ENCODE measurements at regions not wholly inside any gene's neighbourhood (a gene's known extent, or its start where the extent isn't known, plus 50 kb on each side); places are given as distances from the start of the nearest gene placed in this dataset.
"Not testable (repeated sequence)": the region's sequence is repeated elsewhere in the genome, so short reads cannot be mapped to it uniquely, and the experiment has no call there.

GRCh38 chr6:144969602-144970272, 684.6 kb downstream of the UTRN start:
- no peak for TF ChIP-seq FOXP2 (optimal IDR thresholded peaks at IDR 0.05; ENCODE audit: control extremely low read depth, extremely low read length, insufficient read depth)
- no peak overlapping the region for H3K9ac ChIP-seq (ENCODE audit: insufficient read length)
- no peaks in the 10 kb centered on the region for H3K36me3 ChIP-seq (ENCODE audit: insufficient read depth, low read length)
- H3K9me3 ChIP-seq (ENCODE audit: low read depth, low read length) = no peaks in the 10 kb centered on the region
- H3K4me3 ChIP-seq = no peak overlapping the region
- no peak overlapping the region for H3K27ac ChIP-seq
- no peak for DNase-seq (ENCODE audit: low read depth, low spot score)

DNA sequence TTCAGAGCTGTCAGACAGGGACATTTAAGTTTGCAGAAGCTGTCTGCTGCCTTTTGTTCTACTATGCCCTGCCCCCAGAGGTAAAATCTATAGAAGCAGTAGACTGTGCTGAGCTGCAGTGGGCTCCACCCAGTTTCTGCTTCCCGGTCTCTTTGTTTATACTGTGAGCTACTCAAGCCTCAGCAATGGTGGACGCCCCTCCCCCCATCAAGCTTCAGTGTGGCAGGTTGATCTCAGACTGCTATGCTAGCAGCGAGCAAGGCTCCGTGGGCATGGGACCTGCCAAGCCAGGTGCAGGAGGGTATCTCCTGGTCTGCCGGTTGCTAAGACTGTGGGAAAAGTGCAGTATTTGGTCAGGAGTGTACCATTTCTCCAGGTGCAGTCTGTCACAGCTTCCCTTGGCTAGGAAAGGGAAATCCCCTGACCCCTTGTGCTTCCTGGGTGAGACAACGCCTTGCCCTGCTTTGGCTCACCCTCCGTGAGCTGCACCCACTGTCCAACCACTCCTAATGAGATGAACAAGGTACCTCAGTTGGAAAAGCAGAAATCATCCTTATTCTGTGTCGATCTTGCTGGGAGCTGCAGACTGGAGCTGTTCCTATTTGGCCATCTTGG, 692.2 kb downstream of the UTRN start:
- not testable (repeated sequence) for H3K4me3 ChIP-seq; DNase-seq (ENCODE audit: low read depth, low spot score); H3K9ac ChIP-seq (ENCODE audit: insufficient read length)

GRCh38 chr6:144978208-144978607, 693.1 kb downstream of the UTRN start:
- Histone ChIP-seq H3K9ac (ENCODE audit: insufficient read length) (no peak overlapping the region), H3K27ac (no peak overlapping the region), H3K36me3 (ENCODE audit: insufficient read depth, low read length) (no peaks in the 10 kb centered on the region), H3K4me3 (no peak overlapping the region), H3K9me3 (ENCODE audit: low read depth, low read length) (no peaks in the 10 kb centered on the region)
- no peak for TF ChIP-seq EZH2 (IDR thresholded peaks at IDR 0.05)
- DNase-seq (ENCODE audit: low read depth, low spot score) = no peak

More for the DNA sequence above, 692.2 kb downstream of the UTRN start:
- not testable (repeated sequence) for H3K9me3 ChIP-seq (ENCODE audit: low read depth, low read length); H3K27ac ChIP-seq; H3K36me3 ChIP-seq (ENCODE audit: insufficient read depth, low read length)

GRCh38 chr6:144986271-144986670, 701.1 kb downstream of the UTRN start:
- no peak overlapping the region for H3K27ac ChIP-seq
- no peak overlapping the region for H3K4me3 ChIP-seq
- no peaks in the 10 kb centered on the region for H3K36me3 ChIP-seq (ENCODE audit: insufficient read depth, low read length)
- no peak for TF ChIP-seq POLR2AphosphoS5 (IDR thresholded peaks at IDR 0.05; ENCODE audit: borderline replicate concordance, low read depth, low read length)
- no peak for TF ChIP-seq FOXP2 (optimal IDR thresholded peaks at IDR 0.05; ENCODE audit: control extremely low read depth, extremely low read length, insufficient read depth)
- no peak for TF ChIP-seq EZH2 (IDR thresholded peaks at IDR 0.05)
- DNase-seq (ENCODE audit: low read depth, low spot score) = no peak
- H3K9ac ChIP-seq (ENCODE audit: insufficient read length) = no peak overlapping the region
- H3K9me3 ChIP-seq (ENCODE audit: low read depth, low read length) = no peaks in the 10 kb centered on the region

DNA sequence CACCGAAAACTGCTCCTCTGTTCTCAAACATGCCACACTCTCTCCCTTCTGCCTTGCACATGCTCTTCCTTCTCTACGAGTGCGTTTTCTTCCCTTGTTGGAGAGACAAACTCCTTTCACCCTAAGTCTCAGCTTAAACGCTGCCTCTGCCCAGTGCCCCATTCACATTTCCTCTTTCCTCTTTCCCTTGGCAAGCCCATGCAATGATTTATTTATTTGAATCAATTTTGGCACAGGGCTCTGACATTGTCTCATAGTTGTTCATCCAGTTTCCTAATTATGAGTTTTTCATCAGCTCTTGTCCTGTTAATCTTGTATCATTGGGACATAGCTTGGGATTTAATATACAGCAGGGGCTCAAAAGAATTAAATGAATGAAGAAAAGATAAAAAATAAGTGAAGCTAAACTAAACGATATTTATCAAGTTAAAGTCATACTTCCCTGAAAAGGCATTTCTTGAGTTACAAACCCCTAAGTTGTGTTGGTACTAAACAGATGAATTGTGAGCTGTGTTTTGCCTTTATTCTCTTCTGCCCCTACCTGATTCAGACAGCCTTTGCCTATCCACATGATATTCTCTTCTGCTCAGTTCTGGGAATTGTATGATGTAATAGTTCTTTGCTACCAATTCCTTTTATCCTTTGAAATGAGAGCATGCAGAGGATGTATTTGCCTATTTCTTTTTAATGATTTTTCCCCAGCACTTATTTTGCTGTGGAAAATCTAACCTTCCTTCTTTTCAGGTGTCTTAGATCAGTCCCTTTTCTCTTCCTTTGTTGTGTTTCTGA, 704.4 kb downstream of the UTRN start:
- no peak overlapping the region for H3K9ac ChIP-seq (ENCODE audit: insufficient read length)
- no peaks in the 10 kb centered on the region for H3K9me3 ChIP-seq (ENCODE audit: low read depth, low read length)
- H3K27ac ChIP-seq = no peak overlapping the region
- H3K36me3 ChIP-seq (ENCODE audit: insufficient read depth, low read length) = no peaks in the 10 kb centered on the region
- no peak overlapping the region for H3K4me3 ChIP-seq
- no peak for TF ChIP-seq POLR2AphosphoS5 (IDR thresholded peaks at IDR 0.05; ENCODE audit: borderline replicate concordance, low read depth, low read length)
- TF ChIP-seq EZH2 (IDR thresholded peaks at IDR 0.05) = no peak
- no peak for TF ChIP-seq FOXP2 (optimal IDR thresholded peaks at IDR 0.05; ENCODE audit: control extremely low read depth, extremely low read length, insufficient read depth)
- DNase-seq (ENCODE audit: low read depth, low spot score) = no peak

- H3K27ac ChIP-seq = no peak overlapping the region
- H3K4me3 ChIP-seq = no peak overlapping the region
- H3K9ac ChIP-seq (ENCODE audit: insufficient read length) = no peak overlapping the region
- no peaks in the 10 kb centered on the region for H3K36me3 ChIP-seq (ENCODE audit: insufficient read depth, low read length)
- DNase-seq (ENCODE audit: low read depth, low spot score) = no peak
- no peak for TF ChIP-seq FOXP2 (optimal IDR thresholded peaks at IDR 0.05; ENCODE audit: control extremely low read depth, extremely low read length, insufficient read depth)
- no peak for TF ChIP-seq POLR2AphosphoS5 (IDR thresholded peaks at IDR 0.05; ENCODE audit: borderline replicate concordance, low read depth, low read length)
- TF ChIP-seq EZH2 (IDR thresholded peaks at IDR 0.05) = no peak
- H3K9me3 ChIP-seq (ENCODE audit: low read depth, low read length) = no peaks in the 10 kb centered on the region
These were observed 705.6 kb downstream of the UTRN start for GRCh38 chr6:144990784-144991183.

DNA sequence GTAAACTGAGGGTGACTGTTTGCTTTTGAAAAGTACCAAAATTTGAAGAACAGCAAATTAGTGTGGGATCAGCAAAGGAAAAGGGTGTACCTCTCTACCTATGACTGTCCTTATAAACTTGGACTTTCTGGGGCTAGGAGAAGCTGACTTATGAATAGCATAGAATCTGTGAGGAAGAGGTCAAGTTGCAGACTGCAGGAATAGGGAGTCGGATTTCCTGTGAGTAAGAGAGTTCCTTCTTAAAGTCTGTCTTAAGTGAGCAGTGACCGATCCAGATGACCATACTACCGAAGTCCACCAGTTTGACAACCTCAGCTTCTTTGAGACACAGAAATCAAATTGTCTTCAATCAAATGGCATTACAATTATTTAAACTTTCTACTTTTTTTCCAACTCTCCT, 708.7 kb downstream of the UTRN start:
- TF ChIP-seq EZH2 (IDR thresholded peaks at IDR 0.05) (no peak), FOXP2 (optimal IDR thresholded peaks at IDR 0.05; ENCODE audit: control extremely low read depth, extremely low read length, insufficient read depth) (no peak), POLR2AphosphoS5 (IDR thresholded peaks at IDR 0.05; ENCODE audit: borderline replicate concordance, low read depth, low read length) (no peak)
- Histone ChIP-seq H3K36me3 (ENCODE audit: insufficient read depth, low read length) (no peaks in the 10 kb centered on the region), H3K9me3 (ENCODE audit: low read depth, low read length) (no peaks in the 10 kb centered on the region), H3K9ac (ENCODE audit: insufficient read length) (no peak overlapping the region), H3K4me3 (no peak overlapping the region), H3K27ac (no peak overlapping the region)
- no peak for DNase-seq (ENCODE audit: low read depth, low spot score)

DNA sequence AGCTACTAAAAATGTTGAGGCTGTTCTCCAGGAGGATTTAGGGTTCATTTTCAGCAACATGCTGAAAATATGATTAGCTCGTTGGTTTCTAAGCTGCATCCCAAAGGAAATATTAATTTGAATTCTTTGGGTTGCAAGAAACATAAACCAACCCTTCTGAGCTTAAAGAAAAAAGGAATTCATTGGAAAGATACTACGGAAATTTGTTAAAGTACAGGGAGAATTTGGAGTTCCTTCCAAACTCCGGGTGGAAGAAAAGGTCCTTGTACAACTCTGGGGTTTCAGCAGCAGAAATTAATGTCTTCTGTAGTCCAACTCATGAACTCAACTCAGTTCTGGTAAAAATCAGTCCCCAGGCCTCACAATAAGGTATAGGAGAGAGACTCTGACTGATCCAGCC, 712.9 kb downstream of the UTRN start:
- no peak overlapping the region for H3K9ac ChIP-seq (ENCODE audit: insufficient read length)
- no peak for DNase-seq (ENCODE audit: low read depth, low spot score)
- no peak for TF ChIP-seq EZH2 (IDR thresholded peaks at IDR 0.05)
- TF ChIP-seq FOXP2 (optimal IDR thresholded peaks at IDR 0.05; ENCODE audit: control extremely low read depth, extremely low read length, insufficient read depth) = no peak
- TF ChIP-seq POLR2AphosphoS5 (IDR thresholded peaks at IDR 0.05; ENCODE audit: borderline replicate concordance, low read depth, low read length) = no peak
- H3K27ac ChIP-seq = no peak overlapping the region
- H3K36me3 ChIP-seq (ENCODE audit: insufficient read depth, low read length) = no peaks in the 10 kb centered on the region
- no peaks in the 10 kb centered on the region for H3K9me3 ChIP-seq (ENCODE audit: low read depth, low read length)
- H3K4me3 ChIP-seq = no peak overlapping the region

GRCh38 chr6:144999127-144999526, 714.0 kb downstream of the UTRN start:
- TF ChIP-seq FOXP2 (optimal IDR thresholded peaks at IDR 0.05; ENCODE audit: control extremely low read depth, extremely low read length, insufficient read depth) = no peak
- no peak for TF ChIP-seq EZH2 (IDR thresholded peaks at IDR 0.05)
- no peak for TF ChIP-seq POLR2AphosphoS5 (IDR thresholded peaks at IDR 0.05; ENCODE audit: borderline replicate concordance, low read depth, low read length)
- H3K27ac ChIP-seq = no peak overlapping the region

More at GRCh38 chr6:144999127-144999526, 714.0 kb downstream of the UTRN start:
- DNase-seq (ENCODE audit: low read depth, low spot score) = no peak
- no peak overlapping the region for H3K9ac ChIP-seq (ENCODE audit: insufficient read length)
- no peaks in the 10 kb centered on the region for H3K36me3 ChIP-seq (ENCODE audit: insufficient read depth, low read length)
- H3K4me3 ChIP-seq = no peak overlapping the region
- H3K9me3 ChIP-seq (ENCODE audit: low read depth, low read length) = no peaks in the 10 kb centered on the region

Measured in SK-N-MC (cell line).